Fibroblast of skin of back (primary cell): ENCODE measurements at regions not wholly inside any gene's neighbourhood (a gene's known extent, or its start where the extent isn't known, plus 50 kb on each side); places are given as distances from the start of the nearest gene placed in this dataset.

Experiments used
- DNase-seq: peaks from one replicate; pipeline ENCODE4 v3.0.0-alpha.2; 2013

- no peak for DNase-seq
These were observed 360.5 kb downstream of the BUD13 start for GRCh38 chr11:116412118-116412889.

GRCh38 chr11:116409238-116409637, 363.5 kb downstream of the BUD13 start:
- DNase-seq: no peak

DNA sequence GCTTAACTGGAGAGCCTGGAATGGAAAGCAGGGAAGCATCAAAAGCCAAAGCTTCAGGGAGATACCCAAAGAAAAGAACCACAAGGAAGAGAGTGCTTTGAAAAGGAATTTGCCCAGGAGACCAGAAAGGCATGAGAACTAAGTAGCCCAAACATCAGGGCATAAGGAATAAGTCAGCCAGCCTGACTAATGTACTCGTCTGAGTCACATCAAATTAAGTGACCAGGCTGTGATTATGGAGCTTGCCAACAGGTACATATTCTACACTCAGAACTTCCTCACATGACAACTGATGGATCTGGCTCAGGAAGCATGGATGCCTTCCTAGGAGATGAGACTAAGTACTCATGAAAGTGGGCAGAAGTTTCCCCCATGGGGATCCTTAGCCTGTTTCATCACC, 366.7 kb downstream of the BUD13 start:
- no peak for DNase-seq

DNA sequence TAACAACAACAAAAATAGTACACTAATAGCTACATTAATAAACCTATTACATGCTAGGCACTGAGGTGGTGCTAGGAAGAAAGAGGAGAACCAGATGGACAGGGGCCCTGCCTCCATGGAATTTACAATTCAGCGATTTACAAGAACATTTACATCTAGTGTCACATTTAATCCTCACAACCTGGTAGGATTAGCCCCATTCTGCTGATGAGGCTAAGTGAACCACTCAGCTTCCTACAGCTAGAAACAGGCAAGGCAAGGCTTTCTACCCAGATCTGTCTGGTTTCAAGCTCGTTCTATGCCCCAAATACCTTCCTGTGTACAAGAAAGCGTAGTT, 368.4 kb downstream of the BUD13 start:
- no peak for DNase-seq

DNA sequence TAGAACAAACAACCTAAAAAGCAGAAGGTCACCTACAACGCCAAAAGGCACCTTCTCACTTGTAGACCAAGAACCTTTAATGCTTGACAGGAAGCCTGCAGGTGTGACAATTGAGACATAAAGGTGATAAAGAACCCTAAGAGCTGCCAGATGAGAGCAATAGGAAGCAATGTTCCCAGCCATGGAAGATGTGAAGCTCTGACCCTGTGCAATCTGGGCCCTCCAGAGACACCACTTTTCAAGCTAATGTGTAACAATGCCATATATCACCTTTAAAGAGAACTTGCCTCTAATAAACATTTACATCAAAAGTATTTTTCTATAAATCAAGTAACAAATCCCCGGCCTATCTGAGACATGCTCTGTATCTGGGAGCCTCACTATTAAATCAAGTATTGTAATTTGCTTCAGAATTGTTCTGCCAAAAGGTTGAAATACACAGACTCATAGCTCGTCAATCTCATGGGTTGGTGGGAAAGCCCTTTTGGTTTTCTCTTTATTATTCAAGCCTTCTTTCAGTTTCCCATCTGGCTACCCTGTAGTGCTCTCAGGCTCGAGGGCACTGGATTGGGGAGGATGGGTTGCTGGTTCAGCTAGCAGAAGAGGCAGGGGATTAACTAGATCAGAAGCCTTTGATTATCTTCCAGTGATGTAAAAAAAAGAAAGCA, 368.9 kb downstream of the BUD13 start:
- DNase-seq: no peak

- DNase-seq: no peak
These were observed 372.7 kb downstream of the BUD13 start for GRCh38 chr11:116400081-116400480.

- DNase-seq: no peak
These were observed 375.1 kb downstream of the BUD13 start for GRCh38 chr11:116397602-116398084.

- no peak for DNase-seq
These were observed 376.5 kb downstream of the BUD13 start for GRCh38 chr11:116396331-116396730.

DNA sequence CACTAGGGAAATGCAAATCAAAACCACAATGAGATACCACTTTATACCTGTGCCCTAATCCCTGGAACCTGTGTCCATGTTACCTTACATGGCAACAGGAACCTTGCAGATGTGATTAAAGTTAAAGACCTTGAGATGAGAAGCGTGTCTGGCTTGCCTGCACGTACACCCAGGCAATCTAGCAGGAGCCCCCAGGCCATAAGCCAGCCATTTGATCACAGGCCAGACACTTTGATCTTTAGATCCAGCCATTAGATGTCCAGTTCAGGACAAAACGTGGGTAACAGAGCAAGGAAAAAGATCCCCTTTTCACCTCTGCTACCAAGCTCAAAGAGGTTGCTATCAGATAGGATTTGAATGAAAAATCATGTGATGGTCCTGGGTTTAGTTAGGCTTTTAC, 378.8 kb downstream of the BUD13 start:
- DNase-seq: no peak

GRCh38 chr11:116390963-116391362, 381.8 kb downstream of the BUD13 start:
- no peak for DNase-seq

DNA sequence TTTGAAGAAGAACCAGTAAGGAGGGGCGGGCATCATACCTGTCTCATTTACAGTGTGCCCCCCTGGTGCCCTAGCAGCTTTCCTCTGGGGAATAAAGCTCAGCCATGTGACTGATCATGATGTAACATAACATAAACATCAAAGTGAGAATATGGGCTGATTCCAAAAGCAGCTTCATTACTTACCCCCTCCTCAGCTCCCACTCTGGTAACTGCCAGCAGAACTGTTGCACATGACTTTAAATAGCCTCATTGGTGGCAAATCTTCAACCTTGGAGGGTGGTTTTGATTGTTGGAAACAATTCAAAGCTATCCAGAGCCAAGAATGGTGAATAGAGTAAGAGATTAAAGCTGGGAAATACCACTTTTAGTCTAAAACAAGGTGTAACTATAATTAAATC, 384.6 kb downstream of the BUD13 start:
- no peak for DNase-seq

GRCh38 chr11:116387641-116388040, 385.1 kb downstream of the BUD13 start:
- DNase-seq: no peak

GRCh38 chr11:116386118-116386699, 386.6 kb downstream of the BUD13 start:
- no peak for DNase-seq

DNA sequence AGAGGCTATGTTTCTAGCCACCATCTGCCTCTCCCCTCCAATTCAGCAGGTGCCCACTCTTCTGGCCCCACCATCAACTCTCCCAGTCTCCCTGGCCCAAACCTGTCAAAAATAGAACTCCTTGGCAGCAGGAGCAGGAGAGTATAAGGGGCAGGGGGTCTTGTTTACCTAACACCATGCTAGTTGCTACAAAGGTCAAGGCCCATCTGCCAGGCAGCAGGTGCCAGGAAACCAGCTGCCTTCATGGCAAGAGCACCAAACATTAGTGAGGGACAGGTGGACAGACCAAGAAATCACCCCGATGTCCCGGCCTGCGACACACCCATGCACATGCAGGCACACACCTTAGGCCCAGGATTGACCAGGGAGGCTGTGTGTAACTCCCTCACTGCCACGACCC, 387.9 kb downstream of the BUD13 start:
- DNase-seq: no peak

- no peak for DNase-seq
These were observed 388.4 kb downstream of the BUD13 start for GRCh38 chr11:116384407-116384806.

DNA sequence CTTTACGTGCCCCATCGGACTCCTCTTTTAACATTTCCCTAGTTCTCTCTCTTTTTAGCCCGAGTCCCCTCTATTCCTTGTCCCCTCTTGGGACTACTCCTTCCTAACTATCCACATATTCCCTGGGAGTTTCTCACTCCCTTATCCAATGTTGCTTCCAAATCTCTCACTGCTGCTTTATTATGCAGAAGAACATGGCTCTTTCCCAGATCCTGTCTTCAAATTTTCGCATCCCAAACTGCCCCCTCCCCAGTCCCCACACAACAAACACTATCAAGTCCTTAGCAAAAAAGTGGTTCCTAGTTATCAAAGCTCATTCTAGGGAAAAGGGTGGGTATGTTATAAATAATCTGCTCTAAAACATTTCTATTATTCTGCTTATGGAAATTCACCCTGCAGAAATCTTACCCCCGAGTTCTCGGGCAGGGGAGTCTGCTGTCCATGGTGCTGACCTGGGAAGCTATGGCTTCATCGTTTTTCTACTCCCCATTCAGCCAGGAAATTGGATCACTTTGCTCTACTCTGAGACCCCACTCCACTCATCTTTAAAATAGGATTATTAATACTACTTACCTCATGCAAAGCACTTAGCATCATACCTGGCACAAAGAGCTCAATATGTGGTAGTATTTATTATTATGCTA, 393.5 kb downstream of the BUD13 start:
- peak; percentile 33 for DNase-seq

- DNase-seq: no peak
These were observed 396.2 kb downstream of the BUD13 start for GRCh38 chr11:116376547-116376946.

- DNase-seq: no peak
These were observed 396.7 kb downstream of the BUD13 start for GRCh38 chr11:116376054-116376453.

DNA sequence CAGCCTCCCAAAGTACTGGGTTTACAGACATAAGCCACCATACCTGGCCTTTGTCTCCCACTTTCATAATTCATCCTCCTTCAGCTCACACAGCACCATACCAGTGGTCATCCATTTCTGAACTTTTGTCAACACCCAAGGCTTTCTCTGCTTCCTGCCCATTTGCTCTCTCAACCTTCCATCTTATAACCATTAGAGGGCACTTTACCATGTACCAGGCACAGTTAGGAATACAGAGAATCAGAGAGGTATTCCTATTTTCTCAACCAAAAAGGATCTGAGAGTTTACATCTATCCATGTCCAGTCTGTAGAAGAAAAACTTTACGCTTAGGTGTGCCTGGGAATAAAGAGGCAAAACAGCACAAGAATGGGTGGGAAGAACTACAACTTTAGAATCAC, 397.6 kb downstream of the BUD13 start:
- no peak for DNase-seq

GRCh38 chr11:116374085-116374484, 398.7 kb downstream of the BUD13 start:
- DNase-seq: no peak

DNA sequence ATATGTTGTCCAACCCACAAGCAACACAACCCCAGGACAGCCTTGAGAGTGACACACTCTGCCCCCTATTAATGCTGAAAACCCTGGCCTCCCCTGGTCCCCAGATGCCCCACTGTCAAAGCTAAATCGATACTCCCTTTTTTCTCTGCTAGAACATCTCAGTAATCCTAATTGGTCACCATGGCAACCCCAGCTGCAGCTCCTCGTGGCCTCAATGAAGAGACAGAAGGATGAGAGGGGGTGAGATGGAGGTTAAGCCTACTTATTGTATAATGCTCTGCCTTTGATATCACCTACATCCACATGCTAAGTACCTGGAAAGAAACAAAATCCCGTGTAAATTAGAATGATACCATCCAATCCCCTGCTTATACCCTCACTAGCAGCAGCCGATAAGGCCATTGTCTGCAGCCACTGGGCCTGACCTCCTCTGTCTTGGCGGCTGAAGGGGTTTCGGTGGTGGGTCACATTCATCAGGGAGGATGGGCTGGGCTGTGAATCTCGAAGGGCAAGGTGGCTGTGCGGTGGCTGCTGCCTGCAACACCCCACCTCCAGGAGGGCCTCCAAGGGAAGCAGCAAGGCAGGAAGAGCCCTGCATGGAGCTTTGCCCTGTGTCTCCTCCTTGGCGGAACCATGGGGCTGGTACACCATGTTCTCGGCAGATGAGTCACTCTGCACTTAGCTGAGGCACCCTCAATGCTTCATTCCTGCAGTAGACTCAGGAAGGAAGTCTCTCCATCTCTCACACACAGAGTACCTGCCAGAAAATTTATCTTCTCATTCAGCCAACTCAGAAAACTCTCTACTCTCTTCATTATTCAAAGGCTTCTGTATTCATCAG, 399.5 kb downstream of the BUD13 start:
- DNase-seq: no peak

GRCh38 chr11:116371146-116371545, 401.6 kb downstream of the BUD13 start:
- DNase-seq: no peak

DNA sequence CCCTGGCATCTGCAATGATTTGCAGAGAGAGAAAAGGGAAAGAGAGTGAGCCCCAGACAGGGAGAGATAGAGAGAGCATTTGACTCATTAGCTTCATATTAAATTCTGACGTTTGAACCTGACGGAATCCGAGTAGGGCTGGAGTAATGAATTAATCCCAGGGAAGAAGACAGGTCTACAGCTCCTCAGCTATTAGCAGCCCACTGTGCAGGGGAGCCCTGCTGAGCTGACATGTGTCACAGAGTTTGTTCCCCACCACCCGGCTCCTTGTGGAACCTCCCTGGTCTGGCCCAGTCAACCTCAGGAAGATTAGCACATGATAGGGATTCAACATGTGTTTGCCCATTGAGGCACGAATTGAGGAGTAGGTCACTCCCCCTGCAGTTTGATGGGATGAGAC, 404.0 kb downstream of the BUD13 start:
- DNase-seq: no peak
